ENCODE measurements at regions not wholly inside any gene's neighbourhood (a gene's known extent, or its start where the extent isn't known, plus 50 kb on each side); places are given as distances from the start of the nearest gene placed in this dataset.
"Not testable (repeated sequence)": the region's sequence is repeated elsewhere in the genome, so short reads cannot be mapped to it uniquely, and the experiment has no call there.

DNA sequence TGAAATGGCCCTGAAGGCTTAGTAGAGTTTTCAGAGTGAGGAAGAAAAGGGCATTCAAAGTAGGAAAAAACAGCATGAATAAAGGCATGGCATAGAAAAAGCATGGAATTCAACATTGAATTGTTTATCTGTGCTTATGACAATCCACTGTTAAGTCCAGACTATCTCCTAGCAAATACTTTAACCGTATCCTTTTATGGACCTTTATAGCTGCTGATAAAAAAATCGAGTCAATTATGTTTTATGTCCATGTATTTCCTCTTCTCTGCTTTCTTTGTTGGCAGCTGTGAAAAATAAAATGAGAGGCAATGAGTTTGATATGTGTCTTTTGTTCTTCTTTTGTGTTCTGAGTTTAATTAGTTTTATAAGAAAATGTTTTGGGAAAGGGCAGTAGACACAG, 70.4 kb downstream of the TDRD15 start:
- no peak for DNase-seq

DNA sequence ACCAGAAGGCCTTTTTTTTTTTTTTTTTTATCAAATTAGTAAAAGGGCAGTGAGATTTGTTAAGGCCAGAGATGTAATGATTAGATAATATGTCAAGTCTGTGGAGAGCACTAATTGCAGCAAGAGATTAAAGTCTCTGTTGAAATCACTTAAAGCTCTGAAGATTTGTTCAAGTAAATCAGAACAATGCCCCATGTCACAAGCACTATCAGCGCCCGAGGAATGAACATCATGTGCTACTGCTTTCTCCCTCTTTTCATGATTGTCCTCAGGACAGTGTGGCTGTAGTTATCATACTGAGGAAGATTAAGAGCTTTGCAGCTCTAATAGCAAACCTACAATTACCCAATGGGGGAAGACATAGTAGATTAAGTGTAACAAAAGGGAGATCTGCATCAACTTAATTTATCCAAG, 71.1 kb downstream of the TDRD15 start:
- DNase-seq, result no peak

DNA sequence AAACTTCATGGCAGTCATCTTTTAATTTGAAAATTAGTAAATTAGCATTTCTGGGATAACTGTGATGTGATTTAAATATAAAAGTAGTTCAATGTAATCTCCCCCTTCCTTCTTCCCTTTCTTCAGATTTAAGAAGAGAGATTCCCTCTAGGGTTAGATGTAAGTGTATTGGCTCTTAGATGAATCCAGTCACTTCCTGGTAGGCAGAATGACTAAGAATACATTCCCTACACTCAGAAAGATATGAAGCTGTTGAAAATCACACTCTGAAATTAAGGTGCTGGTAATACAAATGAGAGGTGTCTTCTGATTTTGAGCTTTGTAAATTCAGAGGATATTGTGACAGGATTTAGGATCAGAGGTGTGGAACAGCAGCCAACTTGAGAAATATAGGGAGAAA, 71.6 kb downstream of the TDRD15 start:
- no peak for DNase-seq

DNA sequence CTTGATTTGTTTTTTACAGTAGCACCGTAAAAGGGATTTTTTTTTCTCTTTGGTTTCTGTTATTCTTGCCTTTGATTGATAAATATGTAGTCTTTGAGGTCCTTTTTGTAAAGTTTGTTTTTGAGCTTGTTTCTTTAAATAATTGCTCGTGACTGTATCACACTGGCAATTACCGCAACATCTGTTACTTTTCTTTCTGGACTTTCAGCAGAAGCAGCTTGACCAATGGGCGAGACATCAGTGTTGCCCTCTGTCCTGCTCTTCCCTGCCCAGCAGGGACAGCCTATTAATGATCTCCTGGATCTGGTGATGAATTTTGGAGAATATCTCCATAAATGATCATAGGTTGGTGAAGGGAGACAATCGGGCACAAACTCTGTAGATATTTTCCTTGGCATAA, 74.9 kb downstream of the TDRD15 start:
- DNase-seq, result no peak

DNA sequence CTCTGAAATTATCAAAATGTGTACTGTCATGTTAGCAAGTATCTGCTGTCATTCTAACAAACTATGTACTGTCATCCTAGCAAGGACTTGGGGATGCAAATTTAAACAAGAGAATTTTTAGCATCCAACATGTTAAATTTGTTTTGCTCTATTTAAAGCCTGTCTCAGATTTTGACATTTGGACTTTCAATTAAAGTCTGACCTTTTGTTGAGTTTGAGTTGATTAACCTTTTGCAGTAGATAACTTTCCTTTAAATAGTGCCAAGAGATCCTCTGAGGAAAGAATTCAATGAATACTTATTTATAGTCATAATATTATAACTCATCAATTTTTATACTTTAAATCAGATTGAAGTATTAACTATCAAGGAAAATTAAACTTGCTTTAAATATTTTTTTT, 80.2 kb downstream of the TDRD15 start:
- DNase-seq, result no peak

DNA sequence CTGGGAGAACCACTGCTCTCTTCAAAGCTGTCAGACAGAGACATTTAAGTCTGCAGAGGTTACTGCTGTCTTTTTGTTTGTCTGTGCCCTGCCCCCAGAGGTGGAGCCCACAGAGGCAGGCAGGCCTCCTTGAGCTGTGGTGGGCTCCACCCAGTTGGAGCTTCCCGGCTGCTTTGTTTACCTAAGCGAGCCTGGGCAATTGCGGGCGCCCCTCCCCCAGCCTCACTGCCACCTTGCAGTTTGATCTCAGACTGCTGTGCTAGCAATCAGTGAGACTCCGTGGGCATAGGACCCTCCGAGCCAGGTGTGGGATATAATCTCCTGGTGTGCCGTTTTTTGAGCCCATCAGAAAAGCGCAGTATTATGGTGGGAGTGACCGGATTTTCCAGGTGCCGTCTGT, 90.3 kb downstream of the TDRD15 start:
- DNase-seq, result not testable (repeated sequence)

DNA sequence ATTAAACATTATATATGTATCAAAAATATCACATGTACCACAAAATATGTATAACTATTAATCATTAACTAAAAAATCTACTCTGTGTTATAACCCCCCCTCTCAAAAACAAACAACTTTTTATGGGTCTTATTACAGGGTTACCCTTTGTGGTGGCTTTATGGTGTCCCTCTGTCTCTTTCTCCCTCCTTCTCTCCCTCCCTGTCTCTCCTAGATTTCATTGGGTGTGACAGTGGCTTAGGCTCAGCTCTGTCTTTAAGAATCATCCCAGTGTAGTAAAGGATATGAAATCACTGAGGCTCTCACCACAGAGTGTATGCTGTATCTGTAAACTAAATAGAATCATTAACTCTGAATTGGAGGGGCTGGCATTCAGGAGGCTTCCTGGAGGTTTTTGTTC, 93.7 kb downstream of the TDRD15 start:
- no peak for DNase-seq

DNA sequence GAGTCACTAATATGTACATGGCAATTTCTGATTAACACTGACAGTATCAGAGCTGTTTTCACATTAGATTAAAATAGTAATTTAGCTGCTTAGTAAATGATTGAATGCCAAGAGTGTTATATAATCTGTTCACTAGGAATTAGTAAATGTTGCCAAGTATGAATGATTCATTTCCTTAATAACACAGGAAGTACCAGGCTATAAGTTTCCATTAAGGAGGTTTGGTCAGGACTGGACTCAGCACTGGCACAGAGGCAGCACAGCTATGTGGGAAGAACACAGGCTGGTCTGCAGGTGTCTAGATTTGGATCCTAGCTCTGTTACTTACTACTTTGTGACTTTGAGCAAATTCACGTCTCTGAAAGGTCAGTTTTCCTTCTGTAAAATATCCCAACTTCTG, 97.2 kb downstream of the TDRD15 start:
- DNase-seq, result no peak

DNA sequence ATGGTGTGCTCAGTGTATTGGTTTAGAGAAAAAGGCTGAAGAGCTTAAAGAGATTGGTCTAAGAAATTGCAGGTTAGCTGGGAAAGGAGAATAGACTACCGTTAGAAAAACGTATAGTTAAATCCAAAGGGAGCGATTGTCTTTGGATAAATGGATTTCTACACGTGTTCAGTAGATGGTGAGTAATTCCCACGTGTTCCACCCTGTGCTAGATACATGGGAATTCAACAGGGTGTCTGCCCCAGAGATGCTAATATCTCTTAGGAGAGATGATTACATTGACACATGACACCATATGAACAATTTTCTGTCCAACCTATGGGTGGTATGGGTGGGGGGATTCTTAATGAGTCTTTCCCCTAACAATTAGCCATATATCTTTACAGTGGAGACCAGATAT, 99.8 kb downstream of the TDRD15 start:
- no peak for DNase-seq

DNA sequence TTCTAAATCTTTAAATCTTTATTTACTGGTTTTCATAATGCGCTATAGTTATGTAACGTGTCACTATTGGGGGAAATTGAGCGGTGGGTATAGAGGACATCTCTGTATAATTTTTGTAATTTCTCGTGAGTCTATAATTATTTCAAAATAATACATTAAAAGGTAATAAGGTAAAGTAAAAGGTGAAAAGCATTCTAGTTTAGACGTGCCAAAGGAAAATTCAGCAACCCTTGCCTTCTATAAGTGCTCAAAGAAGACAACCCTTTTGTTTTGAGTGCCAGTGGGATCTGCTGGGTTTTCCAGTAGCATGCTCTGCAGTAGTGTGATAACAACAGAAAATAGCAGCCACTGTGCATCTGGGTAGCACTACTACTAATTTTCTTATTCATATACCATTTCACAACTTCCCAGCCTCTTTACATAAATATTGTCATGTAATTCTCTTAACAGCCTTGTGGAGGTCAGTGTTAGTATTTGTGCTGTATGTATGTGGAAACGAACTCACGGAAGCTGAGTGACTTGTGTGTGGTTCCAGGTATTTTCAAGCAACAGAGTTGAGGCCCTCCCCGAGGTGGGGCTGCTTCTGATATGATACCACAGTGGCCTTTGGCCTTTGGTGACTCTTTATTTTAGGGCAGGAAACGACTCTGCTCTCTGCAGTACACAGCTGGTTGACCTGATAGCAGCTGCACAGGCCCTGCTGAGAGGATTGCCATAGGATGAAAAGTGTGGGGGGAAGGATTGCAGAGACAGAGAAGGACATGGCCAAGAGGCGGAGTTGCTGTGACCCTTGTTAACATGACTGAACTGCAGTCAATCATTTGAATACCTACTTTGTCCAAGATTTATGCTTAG, 104.5 kb downstream of the TDRD15 start:
- no peak for DNase-seq

DNA sequence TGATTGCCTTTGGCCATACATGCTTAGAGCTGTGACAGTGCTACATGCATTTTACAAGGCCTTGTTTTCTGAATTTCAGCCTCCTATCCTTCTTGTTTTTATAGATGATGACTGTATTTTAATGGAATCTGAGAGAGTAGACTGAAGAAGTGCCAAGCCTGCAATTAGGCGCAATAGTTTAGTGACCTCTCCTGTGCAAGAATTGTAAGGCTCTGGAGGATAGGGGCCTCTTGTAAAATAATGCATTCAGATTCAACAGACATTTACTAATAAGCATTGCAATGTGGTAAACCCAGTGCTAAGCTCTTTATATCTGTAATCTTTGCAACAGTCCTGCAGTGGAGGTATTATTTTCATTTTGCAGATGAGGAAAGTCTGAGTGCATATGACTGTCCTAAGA, 105.5 kb downstream of the TDRD15 start:
- no peak for DNase-seq

DNA sequence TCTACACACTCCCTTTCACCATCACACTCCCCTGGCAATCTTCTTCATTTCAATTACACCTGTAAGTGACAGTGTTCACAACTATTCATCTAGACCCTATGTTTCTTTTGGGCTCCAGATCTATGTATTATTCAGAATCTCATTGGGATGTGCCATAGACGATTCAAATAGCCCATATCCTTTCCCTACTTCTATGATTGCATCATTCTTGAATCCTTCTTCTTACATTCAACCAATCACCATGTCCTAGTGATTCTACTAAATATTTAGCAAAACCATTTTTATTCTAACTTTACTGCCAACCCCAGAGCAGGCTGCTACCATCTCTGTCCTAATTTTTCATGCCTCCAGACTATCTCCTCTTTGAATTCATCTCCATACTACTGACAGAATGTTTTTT, 106.4 kb downstream of the TDRD15 start:
- no peak for DNase-seq

DNA sequence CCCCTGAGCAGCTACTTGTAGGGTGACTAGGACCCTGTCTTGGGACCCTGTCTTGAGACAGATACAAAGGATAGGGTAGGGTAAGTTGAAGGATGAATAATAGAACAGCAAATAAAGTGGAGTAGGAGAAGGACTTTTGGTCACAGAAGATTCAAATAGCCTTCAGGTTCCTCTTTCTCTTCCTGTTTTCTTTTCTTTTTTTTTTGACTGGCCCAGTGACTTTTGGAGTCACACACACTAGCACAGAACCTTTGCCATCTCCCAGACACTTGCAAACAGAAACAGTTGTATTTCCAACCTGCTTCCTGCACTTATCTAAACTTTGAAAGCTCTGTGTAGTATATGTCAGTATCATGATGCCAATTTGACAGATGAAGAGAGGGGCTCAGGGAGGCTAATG, 108.2 kb downstream of the TDRD15 start:
- no peak for DNase-seq

DNA sequence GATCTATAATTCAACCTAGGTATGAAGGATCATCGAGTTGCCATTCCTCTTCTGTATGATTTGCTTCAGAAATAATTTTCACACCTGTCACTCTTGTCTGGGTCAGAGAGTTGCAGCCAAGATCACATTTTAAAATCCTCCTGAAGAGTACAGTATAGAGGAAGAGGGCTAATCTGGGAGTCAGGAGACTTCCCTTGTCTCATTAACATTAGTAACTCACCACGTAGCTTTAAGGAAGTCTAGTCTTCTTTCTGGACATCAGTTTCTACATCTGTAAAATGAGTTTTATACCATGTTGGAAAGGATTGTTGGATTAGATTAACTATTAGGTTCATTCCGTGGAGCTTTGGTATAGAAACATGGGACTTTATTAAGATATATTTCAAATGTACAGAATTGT, 109.4 kb downstream of the TDRD15 start:
- DNase-seq, result no peak

DNA sequence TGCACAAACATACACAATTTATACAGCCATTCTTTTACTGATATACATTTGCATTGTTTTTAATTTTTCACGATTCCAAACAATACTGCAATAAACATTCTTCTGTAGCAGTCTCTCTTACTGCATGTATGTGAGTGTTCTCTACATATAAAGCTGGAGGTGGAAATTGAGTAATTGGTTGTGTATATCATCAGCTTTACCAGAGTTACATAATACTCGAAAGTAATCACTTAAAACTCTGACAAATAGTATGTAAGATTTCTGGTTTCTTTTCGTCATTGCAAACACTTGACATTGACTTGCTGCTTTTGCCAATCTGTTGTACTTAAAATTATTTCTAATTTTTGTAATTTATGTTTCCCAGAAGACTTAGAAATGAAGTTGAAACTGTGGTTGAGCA, 110.2 kb downstream of the TDRD15 start:
- DNase-seq, result no peak

DNA sequence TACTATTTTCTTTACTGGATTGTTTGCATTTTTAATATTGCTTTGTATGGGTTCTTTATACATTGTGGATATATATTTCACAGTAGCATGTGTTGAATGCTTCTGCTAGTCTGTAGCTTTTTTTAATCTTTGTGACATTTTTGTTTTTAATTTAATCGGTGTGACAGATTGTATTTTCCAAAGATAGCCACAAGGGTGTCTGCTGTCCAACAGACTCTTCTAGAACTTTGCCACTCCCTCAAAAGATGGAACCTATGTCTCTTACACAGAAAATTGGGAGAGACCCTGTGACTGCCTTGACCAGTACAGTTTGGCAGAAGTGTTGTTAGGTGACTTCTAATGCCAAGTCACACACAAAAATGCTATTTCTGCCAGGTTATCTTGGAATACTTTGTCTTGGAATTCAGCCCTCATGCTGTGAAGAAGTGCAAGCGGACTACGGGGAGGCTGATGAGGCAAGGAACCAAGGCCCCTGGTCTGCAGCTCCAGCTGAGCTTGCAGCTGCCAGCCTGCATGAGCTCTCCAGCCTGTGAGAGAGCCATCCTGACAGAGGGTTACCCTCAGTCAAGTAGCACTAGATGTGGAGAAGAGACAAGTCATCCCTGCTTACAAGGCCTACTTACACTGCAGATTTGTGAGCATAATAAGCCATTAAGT, 110.8 kb downstream of the TDRD15 start:
- no peak for DNase-seq

DNA sequence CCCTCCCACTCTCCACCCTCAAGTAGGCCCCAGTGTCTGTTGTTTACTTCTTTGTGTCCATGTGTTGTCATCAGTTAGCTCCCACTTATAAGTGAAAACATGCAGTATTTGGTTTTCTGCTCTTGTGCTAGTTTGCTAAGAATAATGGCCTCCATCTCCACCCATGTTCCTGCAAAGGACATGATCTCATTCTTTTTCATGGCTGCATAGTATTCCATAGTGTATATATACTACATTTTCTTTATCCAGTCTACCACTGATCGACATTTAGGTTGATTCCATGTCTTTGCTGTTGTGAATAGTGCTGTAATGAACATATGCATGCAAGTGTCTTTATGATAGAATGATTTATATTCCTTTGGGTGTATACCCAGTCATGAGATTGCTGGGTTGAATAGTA, 116.0 kb downstream of the TDRD15 start:
- not testable (repeated sequence) for DNase-seq

DNA sequence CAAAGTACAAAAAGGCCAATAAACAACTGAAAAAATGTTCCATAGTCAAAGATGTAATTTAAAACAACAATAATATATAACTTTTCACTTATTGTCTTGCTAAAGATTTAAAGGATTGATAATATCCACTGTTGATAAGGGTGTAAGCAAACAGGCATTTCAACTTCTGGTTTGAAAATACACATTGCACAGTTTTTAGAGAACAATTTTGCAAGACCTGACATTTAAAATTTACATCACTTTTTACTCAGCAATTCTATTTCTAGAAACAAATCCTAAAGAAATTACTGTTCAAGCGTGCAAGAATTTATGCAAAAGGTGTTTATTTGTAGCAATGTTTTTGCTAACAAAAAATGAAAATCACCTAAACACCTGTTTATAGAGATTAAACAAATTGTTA, 120.4 kb downstream of the TDRD15 start:
- DNase-seq, result no peak

DNA sequence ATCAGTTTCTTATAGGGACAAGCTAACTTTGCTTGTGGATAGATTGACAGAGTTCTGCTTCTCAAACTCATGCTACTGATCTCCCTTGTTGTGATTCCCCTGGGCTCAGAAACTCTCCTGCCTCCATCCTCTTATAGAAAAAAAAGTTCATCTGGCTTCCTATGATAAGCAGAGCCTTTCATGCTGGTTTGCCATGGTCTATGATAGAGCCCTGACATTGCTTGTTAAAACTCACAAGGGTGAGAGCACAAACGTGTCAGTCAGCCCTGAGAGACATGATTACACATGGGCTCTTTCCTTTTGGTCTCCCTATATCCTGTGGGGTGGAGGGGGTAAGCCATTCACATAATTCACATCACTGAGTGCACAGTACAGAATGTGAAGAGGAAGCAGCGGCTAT, 121.8 kb downstream of the TDRD15 start:
- DNase-seq, result no peak

DNA sequence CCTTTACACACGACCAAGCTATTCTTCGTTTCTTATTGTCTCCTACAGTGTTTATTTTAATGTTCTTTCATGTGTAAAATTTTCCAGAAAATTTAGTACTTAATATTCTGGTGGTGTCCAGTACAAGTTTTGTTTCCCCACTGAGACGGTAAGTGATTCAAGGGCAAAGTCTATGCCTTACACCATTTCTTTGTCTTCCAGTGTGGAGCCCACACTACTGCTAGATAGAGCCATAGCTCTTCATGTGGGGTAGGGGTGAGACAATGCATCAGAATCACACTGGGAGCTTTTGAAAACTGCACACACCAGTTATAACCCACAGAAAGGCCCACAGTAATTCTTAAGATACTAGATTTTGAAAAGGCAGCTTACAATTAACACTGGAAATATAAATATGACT, 125.6 kb downstream of the TDRD15 start:
- DNase-seq, result no peak

DNA sequence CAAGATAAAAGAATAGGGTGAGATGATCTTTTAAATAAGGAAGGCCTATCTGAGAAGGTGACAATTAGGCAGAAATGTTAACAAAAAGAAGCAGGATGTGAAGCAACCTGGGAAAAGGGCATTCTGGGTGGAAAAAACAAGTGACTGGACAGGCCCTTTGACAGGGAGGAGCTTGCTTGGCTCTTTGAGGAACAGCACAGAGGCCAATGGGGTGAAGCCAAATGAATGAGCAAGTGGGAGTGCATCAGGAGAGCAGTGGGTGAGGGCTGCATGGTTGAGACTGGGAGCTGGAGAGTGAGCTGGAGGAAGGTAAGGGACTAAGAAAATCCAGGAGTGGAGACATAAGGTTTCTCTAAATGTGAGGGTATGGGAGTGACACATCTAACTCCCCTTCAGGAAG, 126.9 kb downstream of the TDRD15 start:
- no peak for DNase-seq

DNA sequence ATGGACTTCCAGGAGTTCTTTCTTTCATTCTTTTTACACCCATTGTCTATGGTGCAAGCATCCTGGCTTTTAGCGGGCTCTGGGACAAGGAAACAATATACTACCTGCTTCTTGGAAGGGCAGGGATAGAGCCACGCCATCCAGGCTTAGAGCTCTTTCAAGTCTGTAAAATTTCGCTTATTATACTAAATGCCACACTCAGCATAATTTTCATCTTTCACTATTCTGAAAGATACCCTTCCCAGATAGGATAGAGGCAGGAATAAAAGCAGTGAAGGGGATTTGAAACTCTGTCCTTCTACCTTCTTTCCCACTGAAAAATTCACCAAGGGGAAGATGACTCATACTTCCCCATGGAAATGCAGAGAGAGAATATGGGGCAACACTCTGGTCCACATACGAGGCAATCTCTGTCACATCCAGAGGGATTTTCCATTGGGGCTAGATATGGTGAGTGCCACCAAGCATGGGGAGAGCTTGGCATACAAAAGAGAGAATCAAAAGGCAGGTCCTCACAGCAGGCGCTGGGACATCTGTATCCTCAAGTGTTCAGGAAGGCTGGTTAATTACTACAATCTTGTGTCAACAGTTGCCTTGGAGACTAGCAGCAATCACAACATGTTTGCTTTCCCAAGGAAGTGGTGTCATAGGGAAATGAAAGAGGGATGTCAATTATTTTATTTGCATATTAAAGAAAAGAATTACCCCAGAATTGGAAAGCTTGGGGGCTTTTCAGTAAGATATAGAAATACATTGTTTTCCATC, 127.6 kb downstream of the TDRD15 start:
- DNase-seq, result no peak

DNA sequence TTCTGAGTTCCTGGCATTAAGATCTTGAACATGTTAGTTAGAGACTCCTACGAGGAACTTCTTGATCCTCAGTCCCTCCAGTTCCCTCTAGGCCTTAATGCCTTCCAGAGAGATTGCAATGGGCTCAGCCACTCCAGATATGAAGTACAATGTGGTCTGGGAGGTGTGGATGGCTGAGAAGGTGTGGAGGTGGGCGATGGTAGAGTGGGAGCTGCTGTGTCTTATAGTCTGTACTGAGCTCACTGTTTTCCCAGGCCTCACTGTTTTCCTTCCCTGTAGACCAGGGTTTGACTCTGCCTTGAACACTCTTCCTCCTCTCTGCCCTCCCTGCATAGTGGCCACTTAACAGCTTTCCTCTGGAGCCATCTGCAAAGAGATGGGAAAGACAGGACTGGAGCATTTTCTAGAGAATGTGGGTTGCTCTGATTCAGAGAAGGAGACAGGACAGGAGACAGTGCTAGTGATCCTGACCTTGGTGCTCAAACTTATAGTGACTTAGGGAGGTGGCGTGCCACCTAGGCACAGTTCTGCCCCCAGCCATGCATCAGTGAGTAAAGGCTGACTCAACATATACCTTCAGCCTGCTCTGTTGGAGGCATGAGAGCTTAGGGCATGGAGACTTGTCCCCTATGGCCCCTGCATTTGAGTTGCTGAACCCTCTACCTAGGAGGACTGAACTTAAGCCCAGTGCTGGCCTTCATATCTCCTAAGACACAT, 129.7 kb downstream of the TDRD15 start:
- DNase-seq, result no peak
